GM12872 (cell line): ENCODE measurements at regions not wholly inside any gene's neighbourhood (a gene's known extent, or its start where the extent isn't known, plus 50 kb on each side); places are given as distances from the start of the nearest gene placed in this dataset.

Experiments used
- TF ChIP-seq, protein P1 (sequence below): IDR thresholded peaks from 3 replicates; pipeline ENCODE4 v1.5.1; 2011; ENCODE audit warnings: low read depth, mild to moderate bottlenecking, low read length, moderate library complexity; ENCODE audit not compliant: insufficient read depth

DNA sequence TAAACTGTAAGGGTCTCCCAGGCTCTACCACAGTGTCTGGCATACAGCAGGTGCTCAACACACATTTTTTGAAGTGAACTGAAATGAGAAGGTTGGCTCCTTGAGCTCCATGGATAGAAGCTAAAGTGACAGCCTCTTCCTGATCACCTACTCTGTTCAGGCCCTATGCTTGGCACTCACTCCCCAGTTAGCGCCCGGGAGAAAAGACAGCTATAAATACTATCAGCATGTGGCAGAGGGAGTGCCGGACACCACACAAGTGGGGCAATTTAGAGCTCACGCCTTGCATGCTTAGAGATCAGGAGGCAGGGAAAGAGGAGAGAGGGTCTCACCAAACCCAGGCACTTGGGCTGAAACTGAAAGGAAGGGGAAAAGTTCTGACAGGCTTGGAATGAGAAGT lies 195.5 kb downstream of the BUD13 start:
- TF ChIP-seq, protein P1, sequence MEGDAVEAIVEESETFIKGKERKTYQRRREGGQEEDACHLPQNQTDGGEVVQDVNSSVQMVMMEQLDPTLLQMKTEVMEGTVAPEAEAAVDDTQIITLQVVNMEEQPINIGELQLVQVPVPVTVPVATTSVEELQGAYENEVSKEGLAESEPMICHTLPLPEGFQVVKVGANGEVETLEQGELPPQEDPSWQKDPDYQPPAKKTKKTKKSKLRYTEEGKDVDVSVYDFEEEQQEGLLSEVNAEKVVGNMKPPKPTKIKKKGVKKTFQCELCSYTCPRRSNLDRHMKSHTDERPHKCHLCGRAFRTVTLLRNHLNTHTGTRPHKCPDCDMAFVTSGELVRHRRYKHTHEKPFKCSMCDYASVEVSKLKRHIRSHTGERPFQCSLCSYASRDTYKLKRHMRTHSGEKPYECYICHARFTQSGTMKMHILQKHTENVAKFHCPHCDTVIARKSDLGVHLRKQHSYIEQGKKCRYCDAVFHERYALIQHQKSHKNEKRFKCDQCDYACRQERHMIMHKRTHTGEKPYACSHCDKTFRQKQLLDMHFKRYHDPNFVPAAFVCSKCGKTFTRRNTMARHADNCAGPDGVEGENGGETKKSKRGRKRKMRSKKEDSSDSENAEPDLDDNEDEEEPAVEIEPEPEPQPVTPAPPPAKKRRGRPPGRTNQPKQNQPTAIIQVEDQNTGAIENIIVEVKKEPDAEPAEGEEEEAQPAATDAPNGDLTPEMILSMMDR: no peak

DNA sequence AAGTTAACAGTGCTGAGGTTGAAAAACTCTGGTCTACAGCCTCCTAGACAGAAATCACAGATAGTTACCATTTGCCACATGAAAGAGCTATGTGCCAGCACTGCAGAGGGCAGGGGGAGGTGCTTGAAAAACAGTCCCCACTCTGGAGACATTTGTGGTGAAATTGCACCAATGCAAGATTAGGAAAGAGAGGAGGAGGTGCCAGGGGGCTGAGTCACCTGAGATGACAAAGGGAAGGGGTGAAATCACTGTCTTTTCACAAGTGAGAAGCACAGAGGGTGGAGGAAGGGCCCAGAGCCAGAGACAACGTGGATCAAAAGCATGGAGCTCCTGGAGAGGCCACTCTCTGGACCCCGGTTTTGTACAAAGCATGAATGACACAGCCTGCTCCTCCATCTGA lies 196.3 kb downstream of the BUD13 start:
- TF ChIP-seq, protein P1: no peak

DNA sequence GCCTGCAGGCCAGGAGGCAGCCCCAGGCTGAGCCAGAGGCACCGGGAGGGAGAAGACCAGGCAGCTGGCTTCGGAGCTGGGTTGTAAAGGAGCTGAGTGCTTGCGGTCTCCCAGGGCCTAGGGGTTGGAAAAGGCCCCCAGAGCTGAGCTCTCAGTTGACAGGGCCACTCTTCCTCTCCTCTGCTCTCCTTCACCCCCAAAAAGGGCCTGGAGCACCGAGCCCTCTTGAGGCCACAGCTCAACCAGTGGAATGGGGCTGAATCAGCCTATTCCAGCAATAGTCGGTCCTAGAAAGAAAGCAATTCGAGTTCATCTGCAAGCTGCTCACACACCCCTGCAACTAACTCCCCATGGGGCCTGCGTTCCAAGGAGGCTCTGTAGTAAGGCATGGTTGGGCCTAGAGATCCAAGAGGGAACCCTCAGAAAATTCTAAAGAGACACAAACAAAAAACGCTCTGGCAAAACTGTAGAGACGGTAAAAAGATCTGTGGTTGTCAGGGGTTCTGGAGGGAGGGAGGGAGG lies 205.0 kb downstream of the BUD13 start:
- TF ChIP-seq, protein P1: no peak

DNA sequence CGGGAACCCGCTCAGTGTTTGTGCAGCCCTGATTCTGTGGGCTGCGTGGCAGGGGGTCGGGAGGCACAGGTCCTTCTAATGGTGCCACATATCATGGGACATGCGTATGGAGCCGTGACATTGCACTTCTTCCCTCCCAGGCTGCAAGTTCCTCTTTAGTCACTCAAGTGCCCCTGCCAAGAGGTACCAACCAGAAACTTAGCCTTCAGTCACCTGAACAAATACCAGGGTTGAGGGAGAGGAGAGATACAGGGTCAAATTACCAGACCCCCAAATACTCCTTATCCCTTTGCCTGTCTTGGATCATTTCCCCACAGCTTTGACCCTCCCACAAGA lies 209.1 kb downstream of the BUD13 start:
- TF ChIP-seq, protein P1: no peak

DNA sequence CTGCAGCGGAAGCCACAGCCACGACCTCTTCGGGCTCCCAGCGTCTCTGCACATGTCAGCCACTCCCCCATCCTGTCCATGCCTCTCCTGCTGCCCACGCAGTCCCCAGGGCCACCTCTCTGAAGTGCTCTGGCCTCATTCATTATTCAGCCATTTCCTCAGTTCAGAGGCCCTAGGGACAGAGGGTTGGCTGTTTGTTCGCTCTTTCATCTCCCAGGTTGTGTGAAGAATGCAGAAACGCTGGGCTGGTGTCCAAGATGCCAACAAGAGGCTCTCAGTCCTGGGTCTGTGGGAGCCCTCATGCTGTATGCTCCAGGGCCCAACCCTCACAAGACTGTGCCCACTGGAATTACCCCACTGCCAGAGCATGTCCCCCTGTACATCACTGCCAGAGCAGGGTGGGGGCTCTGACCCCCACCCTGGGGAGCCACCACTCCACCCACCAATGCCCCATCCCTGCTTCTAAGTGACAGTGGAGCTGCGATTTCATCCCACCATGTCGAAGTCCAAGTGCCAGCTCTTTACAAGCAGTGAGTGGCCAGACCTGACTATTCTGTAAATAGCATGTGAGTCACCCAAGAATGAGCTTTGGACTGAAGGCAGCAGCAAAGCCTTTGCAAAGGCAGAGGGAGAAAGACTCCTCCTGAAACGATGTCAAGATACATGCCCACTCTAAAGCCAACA lies 209.6 kb downstream of the BUD13 start:
- TF ChIP-seq, protein P1: no peak

DNA sequence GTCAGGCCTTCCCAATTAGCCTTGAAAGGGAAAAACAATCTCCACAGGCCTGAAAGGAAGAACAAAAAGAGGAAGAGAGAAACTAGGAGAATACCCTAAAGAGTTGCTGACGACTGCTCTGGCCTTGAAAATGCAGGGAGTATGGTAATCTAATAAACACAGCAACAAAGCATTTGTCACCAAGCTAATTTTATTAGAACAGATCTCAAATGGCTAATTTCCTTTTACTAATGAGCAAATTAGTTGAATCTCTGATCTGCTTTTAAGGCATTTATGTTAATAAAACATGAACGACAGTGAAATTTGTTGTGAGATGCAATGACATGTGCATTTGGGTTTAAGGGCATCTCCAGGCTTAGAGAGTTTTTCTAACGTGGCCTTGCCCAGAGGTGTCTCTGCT lies 212.2 kb downstream of the BUD13 start:
- TF ChIP-seq, protein P1: no peak

DNA sequence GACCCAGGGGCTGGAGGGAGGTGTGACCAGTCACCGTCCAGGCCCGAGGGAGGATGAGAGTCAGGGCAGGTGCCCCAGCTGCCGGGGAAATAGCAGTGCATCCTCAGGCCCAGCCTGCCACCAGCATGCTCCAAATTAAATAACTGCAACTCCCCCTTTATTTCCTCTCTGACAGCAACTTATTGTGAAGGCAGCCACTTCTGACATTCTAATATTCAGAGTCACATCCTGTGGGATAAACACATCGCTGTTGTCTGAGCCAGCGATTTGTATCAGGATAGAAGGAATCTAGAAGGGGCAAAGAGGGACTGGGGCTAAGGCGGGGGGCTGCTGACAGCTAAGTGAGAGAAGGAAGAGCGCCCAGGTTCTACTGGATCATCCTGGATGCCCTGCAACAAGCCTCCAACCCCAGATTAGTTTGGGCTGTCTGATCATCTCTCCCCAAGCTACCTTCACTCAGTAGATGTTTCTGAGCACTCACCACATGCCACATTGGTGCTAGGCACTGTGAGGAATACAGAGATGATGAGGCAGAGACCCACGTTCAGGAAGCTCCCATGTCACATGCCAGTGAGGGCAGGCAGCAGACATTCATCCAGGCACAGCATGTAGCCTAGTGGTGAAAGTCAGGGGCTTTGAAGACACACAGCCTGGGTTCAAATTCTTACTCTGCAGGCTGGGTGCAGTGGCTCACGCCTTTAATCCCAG lies 214.1 kb downstream of the BUD13 start:
- TF ChIP-seq, protein P1: no peak
